Mammary epithelial cell (primary cell): ENCODE measurements at regions not wholly inside any gene's neighbourhood (a gene's known extent, or its start where the extent isn't known, plus 50 kb on each side); places are given as distances from the start of the nearest gene placed in this dataset.

ENCODE experiments used
- CTCF ChIP-seq, 2 donors: IDR thresholded peaks in 1 of 2; conservative IDR thresholded peaks in 1 of 2; 2 replicates each; pipeline ENCODE4 v1.5.1; 2011 to 2012; ENCODE audit warnings: inconsistent platforms in 2 of 2, low read length in 2 of 2, mild to moderate bottlenecking in 2 of 2, control low read depth in 1 of 2, low read depth in 1 of 2; ENCODE audit not compliant: insufficient read depth in 1 of 2; ENCODE audit errors: extremely low read depth in 1 of 2
- EZH2 ChIP-seq: IDR thresholded peaks from 2 replicates; pipeline ENCODE4 v1.6.1; 2012; ENCODE audit warnings: low read length, inconsistent platforms, borderline replicate concordance

GRCh38 chr14:44271637-44272036, 235.4 kb downstream of the FSCB start:
- no peak for TF ChIP-seq CTCF (conservative IDR thresholded peaks at IDR 0.05 in 1 of 2, IDR thresholded peaks at IDR 0.05 in 1 of 2; ENCODE audit: extremely low read depth in 1 of 2, insufficient read depth in 1 of 2, low read depth in 1 of 2, low read length in 2 of 2)
- TF ChIP-seq EZH2, result no peak
